Brain pericyte (primary cell): ENCODE measurements at regions not wholly inside any gene's neighbourhood (a gene's known extent, or its start where the extent isn't known, plus 50 kb on each side); places are given as distances from the start of the nearest gene placed in this dataset.

ENCODE experiments used
- DNase-seq: peaks from one replicate; pipeline ENCODE4 v3.0.0-alpha.2; 2012; ENCODE audit warnings: low read depth, low spot score

DNA sequence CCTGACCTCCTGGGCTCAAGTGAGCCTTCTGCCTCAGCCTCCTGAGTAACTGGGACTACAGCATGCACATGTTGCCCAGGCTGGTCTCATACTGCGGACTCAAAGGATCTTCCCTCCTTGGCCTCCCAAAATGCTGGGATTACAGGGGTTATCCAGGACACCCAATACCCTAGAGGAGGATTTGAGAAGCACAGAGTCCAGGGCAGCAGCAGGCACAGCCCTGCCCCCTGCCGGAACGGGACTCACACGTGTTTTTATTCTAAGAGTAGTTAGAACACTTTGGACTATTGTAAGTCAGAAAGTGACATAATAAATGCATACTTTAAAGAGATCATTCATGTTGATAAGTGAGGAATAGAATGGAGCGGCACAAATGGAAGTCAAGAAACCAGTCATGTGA is 80.2 kb downstream of the C6orf118 start:
- DNase-seq: no peak

DNA sequence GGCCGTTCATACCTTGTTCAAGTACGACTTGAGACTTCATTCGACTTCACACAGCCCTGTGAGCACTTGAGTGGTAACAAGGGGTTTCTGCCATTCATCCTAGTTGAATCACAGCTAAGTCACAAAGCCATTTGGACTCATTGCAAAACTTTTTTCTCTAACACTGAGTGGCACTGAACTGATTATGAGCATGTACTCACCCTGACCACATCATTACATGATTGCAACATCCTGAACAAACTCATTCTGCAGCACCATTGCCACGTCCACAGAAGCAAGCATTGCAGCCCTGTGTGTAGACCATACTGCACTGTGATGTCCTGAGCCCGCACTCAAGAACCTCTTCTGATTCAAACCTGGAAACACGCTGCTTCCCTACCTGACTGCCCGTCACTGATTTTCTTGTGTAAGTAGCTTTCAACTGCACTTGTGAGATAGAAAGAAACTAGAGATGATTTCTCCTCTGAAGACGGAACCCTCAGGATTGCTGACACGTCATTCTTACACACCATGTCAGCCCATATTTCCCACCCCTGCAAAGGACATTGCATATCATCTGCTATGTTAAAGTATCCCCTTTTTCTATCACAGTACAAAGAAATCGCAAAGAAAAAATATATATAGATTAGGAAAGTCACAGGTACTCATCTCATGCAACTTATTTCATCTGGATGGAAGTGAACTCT is 81.6 kb downstream of the C6orf118 start:
- no peak for DNase-seq

DNA sequence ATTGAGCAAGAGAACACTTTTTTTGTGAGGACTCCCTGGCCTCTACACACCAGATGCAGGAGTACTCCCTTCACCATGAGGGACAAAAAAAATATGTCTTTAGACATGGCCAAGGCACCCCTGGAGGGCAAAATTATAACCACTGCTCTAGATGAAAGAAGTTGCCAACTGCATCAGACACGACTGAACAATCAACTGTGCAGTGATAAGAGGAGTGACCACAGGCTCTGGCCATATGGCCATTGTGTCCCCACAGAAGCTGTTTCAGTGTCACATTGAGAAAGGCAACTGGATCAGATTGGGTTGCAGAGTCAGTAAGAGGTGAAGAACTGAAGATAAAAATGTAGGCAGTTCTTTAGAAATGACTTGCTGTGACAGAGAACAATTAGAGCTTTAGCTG is 85.7 kb downstream of the C6orf118 start:
- DNase-seq: no peak

DNA sequence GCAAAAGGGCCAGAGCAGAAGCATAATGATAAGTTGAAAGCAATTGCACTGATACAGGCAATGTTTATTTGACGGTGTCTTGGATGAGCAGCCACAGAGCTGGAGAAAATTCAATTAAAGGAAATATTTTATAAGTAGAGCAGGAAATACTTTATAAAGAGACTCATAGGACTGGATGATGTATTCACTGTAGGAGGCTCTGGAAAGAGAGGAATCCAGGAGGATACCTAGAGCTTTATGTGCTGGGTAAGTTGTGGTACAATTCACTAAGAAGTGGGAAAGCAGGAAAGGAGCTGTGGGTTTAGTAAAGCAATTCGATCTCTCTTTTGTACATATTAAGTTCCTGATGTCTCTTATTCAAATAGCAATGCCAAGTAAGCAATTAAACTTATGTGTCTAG is 86.3 kb downstream of the C6orf118 start:
- DNase-seq: no peak

DNA sequence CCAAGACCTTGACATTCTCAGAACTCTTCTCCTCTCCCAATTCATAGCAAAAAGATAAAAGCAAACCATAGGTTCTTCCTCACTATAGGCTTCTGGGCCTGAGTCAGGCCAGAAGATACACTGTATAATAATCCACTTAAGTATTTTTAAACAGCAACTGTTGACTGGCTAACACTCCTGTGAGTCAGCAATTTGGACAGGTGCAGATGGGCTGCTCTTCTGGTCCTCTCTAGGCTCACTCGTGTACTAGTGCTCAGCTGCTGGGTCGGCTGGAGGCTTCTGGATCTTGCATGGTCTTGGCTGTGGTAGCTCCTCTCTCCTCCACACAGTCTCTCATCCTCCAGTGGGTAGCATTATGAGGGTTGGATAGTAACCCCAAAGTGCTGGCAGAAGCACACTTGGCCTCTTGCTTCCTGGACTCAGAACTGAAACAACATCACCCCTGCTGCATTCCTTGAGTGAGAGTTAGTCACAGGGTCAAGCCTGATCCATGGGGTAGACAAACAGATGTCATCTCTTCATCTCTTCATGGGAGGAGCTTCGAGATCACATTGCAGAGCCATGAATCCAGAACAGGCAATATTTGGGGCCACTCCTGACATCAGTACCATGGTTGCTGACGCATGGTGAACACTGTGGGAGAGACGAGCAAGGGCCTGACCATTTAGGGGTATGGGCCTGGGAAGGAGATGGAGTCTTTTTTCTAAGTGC is 86.9 kb downstream of the C6orf118 start:
- DNase-seq: no peak

DNA sequence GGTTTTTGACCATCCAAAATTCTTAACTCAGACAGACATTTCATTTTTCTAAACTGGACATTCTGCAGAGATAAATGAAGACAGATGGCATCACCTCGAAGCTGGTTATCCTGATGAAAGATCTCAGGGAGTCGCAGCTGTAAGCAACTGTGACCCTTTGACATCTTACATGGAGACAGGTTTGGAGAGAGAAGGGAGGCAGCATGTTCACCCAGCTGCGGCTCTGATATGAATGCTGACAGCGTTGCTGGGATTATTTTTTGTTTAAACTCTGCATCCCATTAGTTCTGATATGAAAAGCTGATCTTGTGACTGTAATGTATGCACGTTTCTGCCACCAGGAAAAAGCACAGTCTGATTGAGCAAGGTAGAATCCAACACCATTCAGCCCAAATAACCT is 89.4 kb downstream of the C6orf118 start:
- no peak for DNase-seq

DNA sequence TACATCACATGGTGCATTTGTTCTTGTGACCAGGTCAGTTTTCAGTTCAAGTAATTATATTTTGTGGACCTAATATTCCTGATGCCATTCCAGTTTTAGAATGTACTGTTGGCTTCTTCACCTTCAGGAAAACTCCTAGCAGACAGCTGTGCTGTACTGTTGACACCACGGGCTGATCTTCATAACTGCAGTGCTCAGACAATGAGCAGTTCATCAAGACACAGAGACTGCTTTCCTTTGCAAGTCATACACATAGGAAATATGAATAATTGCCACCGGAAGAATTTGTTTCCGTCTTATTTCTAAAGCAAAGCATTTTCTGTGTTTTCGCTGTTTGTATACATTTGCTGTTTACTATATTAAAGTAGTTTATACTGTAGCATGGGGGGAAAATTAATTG is 89.8 kb downstream of the C6orf118 start:
- DNase-seq: no peak

DNA sequence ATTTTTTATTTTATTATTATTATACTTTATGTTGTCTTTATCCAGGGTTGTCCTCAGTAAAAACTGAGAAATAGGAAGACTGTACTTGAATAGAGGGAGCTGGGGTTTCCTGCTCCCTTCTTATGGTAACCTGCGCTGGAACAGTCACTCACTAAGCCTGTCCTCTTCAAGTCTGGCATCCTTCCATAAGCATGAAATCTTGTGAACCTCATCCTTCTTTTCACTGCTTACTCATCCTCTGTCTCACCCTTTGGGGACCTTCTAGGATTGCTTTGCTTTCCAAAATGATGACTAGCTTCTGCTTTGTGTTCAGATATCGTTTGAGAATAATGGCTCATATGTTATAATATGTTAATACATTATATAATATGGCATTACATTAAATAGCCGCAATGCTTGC is 90.6 kb downstream of the C6orf118 start:
- DNase-seq: no peak

DNA sequence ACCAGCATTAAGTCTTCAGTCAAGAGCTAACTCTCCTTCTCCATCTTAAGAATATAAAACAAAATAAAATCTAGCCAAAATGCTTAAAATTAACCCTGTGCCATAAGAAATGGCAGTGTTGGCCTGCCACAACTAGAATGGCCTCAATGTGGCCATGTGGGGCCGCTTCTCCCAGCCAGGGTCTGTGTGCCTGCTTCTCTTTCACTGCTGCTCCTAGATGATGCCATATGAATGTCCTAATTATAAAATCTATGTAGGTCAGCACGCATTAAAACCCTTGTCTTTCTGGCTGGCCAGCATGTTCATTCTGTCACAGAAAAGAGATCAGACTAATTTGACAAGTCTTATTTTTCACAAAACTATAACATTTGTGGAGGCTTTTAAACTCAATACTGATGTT is 102.6 kb downstream of the C6orf118 start:
- DNase-seq: no peak

DNA sequence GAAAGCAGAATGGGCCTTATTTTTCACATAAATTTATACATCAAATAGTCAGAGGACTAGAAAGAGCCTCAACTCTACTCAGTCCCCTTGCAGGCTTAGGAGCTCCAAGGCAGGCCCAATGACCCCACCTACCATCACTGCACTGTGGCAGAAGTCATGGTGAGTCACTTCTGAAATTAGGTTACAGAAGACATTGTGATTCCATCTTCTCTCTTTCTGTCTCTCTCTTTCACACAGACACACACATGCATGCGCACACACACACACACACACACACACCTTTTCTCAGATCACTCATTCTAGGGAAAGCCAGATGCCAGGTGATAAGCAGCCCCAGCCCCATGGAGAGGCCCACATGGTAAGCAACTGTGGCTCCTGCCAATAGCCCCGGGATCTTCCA is 103.8 kb downstream of the C6orf118 start:
- DNase-seq: no peak

DNA sequence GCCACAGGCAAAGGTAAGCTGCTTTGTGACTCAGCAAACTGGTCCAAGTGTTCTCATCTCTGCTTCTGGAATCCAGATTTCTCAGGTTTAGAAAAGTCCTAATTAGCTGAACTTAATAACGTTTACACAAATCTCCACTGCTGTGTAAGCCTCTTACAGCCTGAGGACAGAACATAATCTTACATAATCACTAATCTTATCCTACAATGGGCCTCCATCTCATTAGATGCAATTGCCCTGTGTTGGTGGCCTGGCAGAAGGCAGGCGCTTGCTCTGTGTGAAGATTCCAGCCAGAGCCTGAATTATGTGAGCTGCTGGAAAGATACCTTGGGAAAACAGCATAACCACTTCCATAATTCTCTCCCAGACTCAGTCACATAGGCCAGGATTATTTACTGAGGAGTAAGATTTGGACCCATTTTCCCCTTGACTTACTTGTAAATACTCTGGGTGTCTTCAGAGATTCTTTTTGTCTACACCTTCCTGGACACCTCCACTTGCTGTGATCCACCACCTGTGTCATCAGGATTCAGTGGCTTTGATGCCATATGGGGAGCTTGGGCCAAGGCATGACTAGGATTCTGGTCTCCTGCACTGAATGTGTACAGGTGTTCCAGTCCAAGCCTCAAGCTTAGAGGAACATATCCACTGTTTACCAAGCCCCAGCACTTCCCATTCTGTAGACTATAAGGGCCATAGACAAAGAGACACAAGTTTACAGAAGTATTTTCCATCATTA is 104.4 kb downstream of the C6orf118 start:
- no peak for DNase-seq

DNA sequence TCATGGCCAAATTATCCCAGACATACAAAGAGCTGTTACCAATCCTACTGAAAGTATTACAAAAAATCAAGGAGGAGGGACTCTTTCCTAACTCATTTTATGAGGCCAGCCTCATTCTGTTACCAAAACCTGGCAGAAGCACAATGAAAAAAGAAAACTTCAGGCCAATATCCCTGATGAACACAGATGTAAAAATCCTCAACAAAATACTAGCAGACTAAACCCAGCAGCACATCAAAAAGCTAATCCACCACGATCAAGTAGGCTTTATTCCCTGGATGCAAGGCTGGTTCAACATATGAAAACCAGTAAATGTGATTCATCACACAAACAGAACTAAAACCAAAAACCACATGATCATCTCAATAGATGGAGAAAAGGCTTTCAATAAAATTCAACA is 109.2 kb downstream of the C6orf118 start:
- no peak for DNase-seq

DNA sequence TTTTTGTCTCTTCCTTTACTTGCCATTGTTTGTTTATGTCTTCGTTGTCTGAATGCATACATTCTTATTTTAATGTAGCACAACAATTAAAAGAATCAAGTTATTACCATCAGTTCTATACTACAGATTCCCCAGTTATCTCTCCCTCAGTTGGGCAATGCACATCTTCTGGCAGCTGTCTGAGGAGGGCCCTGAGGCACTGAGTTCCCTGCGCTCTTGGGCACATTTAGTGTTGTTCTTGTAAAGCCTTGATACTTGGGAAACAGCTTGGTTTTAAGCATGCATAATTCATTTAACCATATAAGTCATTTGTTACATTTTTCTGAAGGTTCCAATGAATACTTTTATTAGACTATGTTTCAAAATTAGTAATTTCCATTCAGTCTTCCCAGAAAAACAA is 117.9 kb downstream of the C6orf118 start:
- DNase-seq: no peak

DNA sequence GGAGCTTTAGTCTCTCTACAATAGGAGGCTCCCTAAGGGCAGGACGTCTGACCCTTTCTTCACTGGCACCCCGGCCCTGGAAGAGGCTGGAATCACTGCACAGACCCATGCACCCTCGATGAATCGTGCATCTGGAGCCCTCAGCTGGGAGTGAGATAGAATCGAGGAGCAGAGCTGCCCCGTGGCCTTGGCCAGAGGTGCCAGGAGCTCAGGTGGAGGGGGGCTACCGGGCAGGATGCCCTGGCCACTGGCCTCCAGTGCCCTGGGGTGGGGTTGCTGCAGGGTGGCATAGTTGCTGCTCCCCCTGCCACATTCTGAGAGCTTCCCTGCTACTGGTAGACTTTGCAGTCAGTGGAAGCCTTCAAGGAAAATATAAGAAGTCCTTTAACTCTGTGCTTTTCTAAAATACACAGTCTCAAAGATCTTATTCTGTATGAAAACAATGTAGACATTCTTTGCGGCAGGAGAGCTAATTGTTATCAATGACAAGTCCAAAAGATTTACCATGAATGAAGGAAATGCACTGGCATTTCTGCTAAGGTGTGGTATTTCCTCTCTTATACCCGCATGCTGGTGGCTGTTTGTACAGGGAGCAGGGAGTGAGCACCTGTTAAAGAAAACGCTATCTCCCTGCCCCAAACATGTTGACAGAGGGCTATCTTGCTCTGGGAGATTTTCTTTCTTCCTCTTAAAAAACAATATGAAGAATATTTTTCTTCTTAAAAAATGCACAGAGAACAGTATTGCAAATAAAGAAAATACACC is 122.8 kb downstream of the C6orf118 start:
- no peak for DNase-seq

DNA sequence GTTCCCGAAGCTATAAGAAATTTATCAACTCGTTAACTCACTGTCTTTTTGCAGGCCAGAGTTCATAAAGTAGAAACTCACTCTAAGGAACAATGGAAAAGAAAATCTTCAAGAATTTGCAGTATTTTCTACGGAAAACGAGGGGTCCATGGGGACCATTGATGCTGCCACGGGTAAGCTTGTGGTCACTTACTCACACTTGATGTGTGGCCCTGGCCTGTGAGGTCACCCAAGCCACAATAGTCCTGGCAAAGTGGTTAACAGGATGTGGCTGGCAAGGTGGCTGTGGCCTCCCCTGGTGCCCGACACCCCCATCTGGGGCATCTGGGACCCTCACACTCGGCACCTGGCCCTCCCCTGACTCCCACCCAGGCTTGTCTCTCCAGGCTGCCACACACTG is 123.4 kb downstream of the C6orf118 start:
- DNase-seq: no peak

DNA sequence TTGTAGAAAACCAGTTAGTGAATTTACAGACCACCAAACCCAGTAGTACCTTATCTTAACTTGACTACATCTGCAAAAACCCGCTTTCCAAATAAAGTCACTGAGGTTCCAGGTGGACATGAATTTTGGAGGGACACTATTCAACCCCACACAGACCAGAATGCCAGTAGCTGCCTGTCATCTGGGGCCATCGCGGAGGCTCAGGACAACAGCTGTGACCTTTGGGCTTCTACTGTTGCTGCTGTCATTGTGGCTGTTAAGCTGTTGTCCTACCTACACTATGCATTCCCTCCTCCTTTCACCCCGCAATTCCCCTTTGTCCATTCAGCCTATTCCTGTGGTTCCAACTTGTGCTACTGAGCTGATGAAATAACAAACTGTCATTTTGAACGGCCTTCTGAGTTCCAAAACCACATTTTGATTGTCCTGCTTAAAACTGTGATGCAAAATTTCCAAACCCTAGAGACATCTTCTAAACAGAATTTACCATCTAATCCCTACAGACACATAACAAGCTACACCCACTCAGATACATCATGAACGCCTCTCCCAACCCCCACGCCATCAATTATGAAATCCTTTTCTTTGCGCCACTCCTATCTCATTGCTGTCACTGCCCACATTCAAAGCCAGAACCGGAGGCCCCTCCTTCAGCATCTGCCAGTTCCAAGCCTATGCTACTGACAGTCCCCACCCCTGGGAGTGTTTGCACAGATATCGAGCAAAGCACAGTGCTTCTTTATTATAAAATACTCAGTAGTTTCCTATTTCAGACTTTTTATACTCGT is 125.0 kb downstream of the C6orf118 start:
- no peak for DNase-seq

DNA sequence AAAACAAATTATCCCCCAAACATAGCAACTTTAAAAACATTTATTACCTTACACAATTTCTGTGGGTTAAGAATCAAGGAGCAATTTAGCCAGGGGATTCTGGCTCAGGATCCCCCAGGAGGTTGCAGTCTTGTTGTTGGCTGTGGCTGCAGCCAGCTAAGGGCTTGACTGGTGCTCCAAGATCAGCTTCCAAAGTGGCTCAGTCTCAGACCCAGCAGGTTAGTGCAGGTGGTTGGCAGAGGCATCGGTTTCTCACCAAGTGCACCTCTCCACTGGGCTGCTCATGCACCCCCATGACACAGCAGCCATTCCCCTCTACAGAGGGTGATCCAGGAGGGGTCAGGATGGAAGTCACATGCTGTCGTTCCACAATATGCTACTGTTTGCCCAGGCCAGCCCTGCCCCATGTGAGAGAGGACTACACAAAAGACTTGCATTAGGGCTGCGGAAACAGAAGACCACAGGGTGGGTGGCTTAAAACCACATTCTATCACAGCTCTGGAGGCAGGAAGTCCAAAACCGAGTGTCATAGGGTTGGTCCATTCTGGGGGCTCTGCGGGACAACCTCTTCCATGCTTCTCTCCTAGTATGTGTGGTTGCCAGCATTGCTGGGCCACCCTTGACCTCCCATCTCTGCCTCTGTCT is 125.8 kb downstream of the C6orf118 start:
- no peak for DNase-seq

DNA sequence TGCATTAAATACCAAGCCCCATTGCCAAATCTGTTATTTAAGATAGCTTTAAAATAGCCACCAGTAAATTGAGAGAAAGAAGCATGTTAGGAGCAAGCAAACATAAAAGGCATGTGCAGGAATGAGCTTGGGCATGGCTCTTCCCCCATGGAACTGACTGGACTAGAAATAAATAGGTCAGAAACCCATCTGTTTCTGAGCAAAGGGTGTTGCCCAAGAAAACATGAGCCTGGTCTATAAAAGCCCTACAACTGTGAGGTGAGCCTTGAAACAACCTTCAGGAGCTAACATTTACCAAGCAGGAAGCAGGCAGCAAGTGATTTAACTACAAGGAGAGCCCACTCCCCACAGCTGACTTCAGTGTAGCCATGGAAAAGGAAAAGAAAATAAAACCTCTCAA is 126.3 kb downstream of the C6orf118 start:
- DNase-seq: no peak

DNA sequence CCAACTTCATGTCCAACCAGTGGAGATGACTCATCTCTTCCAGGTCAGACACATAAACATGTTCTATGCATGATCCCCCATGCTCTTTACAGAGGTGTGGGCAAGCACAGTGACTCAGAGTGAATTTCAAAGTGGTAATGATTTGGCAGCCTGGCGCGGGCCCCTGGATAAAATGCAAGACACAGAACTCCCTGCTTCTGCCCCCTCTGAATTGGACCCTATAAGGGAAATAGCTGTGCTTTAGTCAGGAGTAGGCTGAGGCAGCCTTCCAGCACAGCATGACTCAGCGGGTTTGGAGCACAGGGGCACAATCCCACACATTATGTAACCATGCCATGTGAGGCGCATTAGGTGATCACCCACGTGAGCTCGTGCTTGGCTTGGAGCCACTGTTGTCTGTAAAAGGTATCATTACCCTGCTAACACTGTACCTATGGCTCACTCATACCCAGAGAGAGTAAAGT is 127.4 kb downstream of the C6orf118 start:
- no peak for DNase-seq

DNA sequence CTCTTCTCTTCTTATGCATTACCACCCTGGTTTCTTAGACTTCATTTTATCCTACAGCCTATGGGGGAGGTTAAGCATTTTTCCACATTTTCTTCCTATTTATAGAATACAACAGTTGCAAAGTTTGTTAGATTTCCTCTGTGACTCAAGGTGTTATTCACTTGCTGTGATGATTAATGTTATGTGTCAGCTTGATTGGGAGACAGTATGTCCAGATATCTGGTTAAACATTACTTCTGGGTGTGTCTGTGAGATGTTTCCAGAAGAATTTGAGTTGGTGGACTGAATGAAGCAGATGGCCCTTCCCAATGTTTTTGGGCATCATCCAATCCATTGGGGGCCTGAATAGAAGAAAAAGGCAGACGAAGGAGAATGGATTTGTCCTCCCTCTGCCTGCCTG is 131.3 kb downstream of the C6orf118 start:
- DNase-seq: no peak

DNA sequence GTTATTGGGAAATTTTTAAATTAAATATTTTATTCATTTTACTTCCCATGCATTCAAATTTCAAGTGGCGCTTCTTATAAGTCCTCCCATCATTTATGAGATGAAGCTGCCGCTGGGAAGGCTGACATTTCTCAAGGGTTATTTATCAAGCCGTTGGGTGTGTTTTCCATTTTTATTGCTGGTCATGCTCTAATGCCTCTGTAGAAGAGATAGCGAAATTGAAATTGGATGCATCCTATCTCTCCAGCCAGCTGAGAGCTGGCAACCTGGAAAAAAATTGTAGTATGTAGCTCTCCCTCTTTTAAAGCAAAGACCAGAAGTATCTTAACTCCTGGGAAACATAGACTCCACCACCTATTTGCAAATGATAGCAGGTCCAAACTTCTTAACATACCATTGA is 135.9 kb downstream of the C6orf118 start:
- no peak for DNase-seq
